Neural progenitor cell (in vitro differentiated cells): ENCODE measurements at regions not wholly inside any gene's neighbourhood (a gene's known extent, or its start where the extent isn't known, plus 50 kb on each side); places are given as distances from the start of the nearest gene placed in this dataset.

Experiments
- EZH2 ChIP-seq: fragments of 200-600 bp; sonication (generic); IDR thresholded peaks from 2 replicates; pipeline ENCODE4 v1.6.1; 2017; ENCODE audit warnings: antibody characterized with exemption, mild to moderate bottlenecking, moderate library complexity
- EZH2phosphoT487 ChIP-seq: fragments of 200-600 bp; sonication (generic); IDR thresholded peaks from 2 replicates; pipeline ENCODE4 v1.6.1; 2017; ENCODE audit warnings: antibody characterized with exemption
- TF ChIP-seq, protein P1 (sequence below): fragments of 200-600 bp; sonication (generic); IDR thresholded peaks from 2 replicates; pipeline ENCODE4 v1.5.1; 2017; ENCODE audit warnings: antibody characterized with exemption, mild to moderate bottlenecking

DNA sequence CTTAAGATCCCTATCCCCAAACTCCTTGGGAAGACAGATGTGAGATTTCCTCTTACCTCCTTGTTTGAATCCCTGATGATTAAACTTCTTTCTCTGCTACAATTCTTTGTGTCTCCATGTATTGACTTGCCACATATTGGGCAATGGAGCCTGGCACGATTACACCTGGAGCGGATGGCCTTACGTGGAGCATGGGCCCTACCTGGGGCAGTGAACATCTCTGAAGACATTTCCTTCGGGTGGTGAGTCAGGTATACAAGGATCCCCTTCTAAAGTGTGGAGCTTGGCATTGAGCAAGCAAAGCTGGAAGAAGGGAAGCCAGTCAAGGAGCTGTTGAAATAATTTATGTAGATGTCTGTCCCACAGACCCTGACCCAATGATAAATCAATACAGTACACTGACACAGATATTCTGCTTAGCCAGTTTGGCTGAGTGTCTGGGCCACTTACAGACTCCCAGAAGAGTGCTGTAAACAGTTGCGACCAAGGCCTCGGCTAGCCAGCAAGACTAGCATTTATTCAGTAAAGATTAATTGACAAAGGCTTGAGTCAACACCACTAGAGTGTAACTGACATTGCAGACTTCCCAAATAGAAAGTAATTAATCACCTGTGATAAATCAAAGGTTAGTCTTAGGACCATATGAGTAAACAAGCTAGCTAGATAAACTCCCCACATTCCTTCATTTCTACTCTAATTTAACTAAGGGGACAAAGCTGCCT is 83.1 kb upstream of the KCNK1 start:
- TF ChIP-seq, protein P1, sequence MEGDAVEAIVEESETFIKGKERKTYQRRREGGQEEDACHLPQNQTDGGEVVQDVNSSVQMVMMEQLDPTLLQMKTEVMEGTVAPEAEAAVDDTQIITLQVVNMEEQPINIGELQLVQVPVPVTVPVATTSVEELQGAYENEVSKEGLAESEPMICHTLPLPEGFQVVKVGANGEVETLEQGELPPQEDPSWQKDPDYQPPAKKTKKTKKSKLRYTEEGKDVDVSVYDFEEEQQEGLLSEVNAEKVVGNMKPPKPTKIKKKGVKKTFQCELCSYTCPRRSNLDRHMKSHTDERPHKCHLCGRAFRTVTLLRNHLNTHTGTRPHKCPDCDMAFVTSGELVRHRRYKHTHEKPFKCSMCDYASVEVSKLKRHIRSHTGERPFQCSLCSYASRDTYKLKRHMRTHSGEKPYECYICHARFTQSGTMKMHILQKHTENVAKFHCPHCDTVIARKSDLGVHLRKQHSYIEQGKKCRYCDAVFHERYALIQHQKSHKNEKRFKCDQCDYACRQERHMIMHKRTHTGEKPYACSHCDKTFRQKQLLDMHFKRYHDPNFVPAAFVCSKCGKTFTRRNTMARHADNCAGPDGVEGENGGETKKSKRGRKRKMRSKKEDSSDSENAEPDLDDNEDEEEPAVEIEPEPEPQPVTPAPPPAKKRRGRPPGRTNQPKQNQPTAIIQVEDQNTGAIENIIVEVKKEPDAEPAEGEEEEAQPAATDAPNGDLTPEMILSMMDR = no peak
- TF ChIP-seq EZH2 (no peak), EZH2phosphoT487 (no peak)
